OCI-LY1 (cell line): ENCODE measurements at regions not wholly inside any gene's neighbourhood (a gene's known extent, or its start where the extent isn't known, plus 50 kb on each side); places are given as distances from the start of the nearest gene placed in this dataset.

ENCODE experiments used
- CTCF ChIP-seq: fragments of 200-600 bp; sonication (generic), shearing (Covaris generic); IDR thresholded peaks from 2 replicates; pipeline ENCODE4 v1.5.1; 2017; ENCODE audit warnings: mild to moderate bottlenecking, antibody characterized with exemption, low read length, moderate library complexity, mixed read lengths
- EZH2 ChIP-seq: fragments of 200-600 bp; sonication (generic), shearing (Covaris generic); IDR thresholded peaks from 2 replicates; pipeline ENCODE4 v1.8.0; 2017; ENCODE audit warnings: borderline replicate concordance, mixed run types, mild to moderate bottlenecking, antibody characterized with exemption, low read length, moderate library complexity, mixed read lengths

- no peak for TF ChIP-seq CTCF
- no peak for TF ChIP-seq EZH2
Measured at GRCh38 chr1:106304106-106304505, 752.4 kb upstream of the PRMT6 start.
